Hepatocyte (in vitro differentiated cells): ENCODE measurements at regions not wholly inside any gene's neighbourhood (a gene's known extent, or its start where the extent isn't known, plus 50 kb on each side); places are given as distances from the start of the nearest gene placed in this dataset.

Experiments used
- DNase-seq: peaks from one replicate; pipeline ENCODE4 v3.0.0-alpha.2; 2016; ENCODE audit warnings: low spot score
- H2AFZ ChIP-seq: fragments of 200-600 bp; sonication (generic); 2 replicates; pipeline ENCODE4 v1.6.0; 2016; ENCODE audit warnings: antibody characterized with exemption, mild to moderate bottlenecking
- H3K27ac ChIP-seq: fragments of 200-600 bp; sonication (generic); 2 replicates; pipeline ENCODE4 v1.5.1; 2016; ENCODE audit warnings: mild to moderate bottlenecking
- H3K27me3 ChIP-seq: fragments of 200-600 bp; sonication (generic); 2 replicates; pipeline ENCODE4 v1.6.1; 2016
- H3K36me3 ChIP-seq: fragments of 200-600 bp; sonication (generic); replicated peaks from 2 replicates; pipeline ENCODE4 v1.5.1; 2016; ENCODE audit warnings: low read depth; ENCODE audit not compliant: insufficient read depth
- H3K4me1 ChIP-seq: fragments of 200-600 bp; sonication (generic); 2 replicates; pipeline ENCODE4 v1.5.1; 2016; ENCODE audit warnings: mild to moderate bottlenecking, moderate library complexity; ENCODE audit not compliant: insufficient read depth
- H3K4me2 ChIP-seq: fragments of 200-600 bp; sonication (generic); 2 replicates; pipeline ENCODE4 v1.6.0; 2016
- H3K4me3 ChIP-seq: fragments of 200-600 bp; sonication (generic); 2 replicates; pipeline ENCODE4 v1.5.1; 2016; ENCODE audit warnings: mild to moderate bottlenecking
- H3K79me2 ChIP-seq: fragments of 200-600 bp; sonication (generic); 2 replicates; pipeline ENCODE4 v1.6.0; 2017; ENCODE audit warnings: mild to moderate bottlenecking
- H3K9me2 ChIP-seq: fragments of 200-600 bp; sonication (generic); replicated peaks from 2 replicates; pipeline ENCODE4 v1.6.0; 2017; ENCODE audit warnings: mild to moderate bottlenecking; ENCODE audit not compliant: insufficient read depth
- H3K9me3 ChIP-seq: fragments of 200-600 bp; sonication (generic); 2 replicates; pipeline ENCODE4 v1.5.1; 2016; ENCODE audit warnings: low read depth, mild to moderate bottlenecking
- H4K20me1 ChIP-seq: fragments of 200-600 bp; sonication (generic); 2 replicates; pipeline ENCODE4 v1.6.0; 2016; ENCODE audit warnings: mild to moderate bottlenecking; ENCODE audit not compliant: insufficient read depth, poor library complexity, severe bottlenecking
- EZH2 ChIP-seq: fragments of 200-600 bp; sonication (generic); IDR thresholded peaks from 2 replicates; pipeline ENCODE4 v1.6.1; 2016; ENCODE audit warnings: antibody characterized with exemption, mild to moderate bottlenecking, borderline replicate concordance
- EZH2phosphoT487 ChIP-seq: fragments of 200-600 bp; sonication (generic); IDR thresholded peaks from one replicate; pipeline ENCODE4 v1.6.1; 2018; ENCODE audit warnings: antibody characterized with exemption, mild to moderate bottlenecking, low read depth, moderate library complexity; ENCODE audit not compliant: unreplicated experiment, severe bottlenecking
- WGBS: methylation state at CpG from one replicate; pipeline ENCODE4 v1.1.6; 2016; ENCODE audit warnings: low lambda C conversion rate; ENCODE audit errors: missing lambda C conversion rate; 5-methylcytosine and 5-hydroxymethylcytosine counted together
- TF ChIP-seq, protein P1 (sequence below): fragments of 200-600 bp; sonication (generic); IDR thresholded peaks from 2 replicates; pipeline ENCODE4 v1.5.1; 2016; ENCODE audit warnings: antibody characterized with exemption, mild to moderate bottlenecking; ENCODE audit not compliant: poor library complexity

DNA sequence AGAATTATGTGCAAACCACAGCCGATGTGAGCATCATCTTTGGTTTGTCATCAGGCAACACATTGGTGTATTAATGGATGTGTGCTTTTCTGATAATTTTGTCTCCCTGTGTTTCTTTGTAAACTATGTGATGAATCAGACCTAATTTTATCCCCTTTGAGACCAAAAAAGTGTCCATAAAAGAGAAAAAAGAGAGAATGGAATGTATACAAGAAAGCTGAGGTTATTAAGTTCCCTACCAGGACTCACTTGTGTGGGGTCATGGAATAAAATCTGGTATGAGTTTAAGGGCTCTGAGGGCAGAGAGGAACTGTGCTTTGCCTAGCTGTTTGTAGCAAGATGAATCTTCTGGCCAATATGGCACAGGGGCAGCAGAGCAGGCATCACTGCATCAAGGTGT lies 239.5 kb upstream of the HAND2 start:
- no peak for DNase-seq
- 79% methylated on average over 1 of the region's 1 CpG for WGBS
- H3K4me2 ChIP-seq, result no peak overlapping the region
- no peaks in the 10 kb centered on the region for H3K27me3 ChIP-seq
- no peak overlapping the region for H2AFZ ChIP-seq
- TF ChIP-seq, protein P1, sequence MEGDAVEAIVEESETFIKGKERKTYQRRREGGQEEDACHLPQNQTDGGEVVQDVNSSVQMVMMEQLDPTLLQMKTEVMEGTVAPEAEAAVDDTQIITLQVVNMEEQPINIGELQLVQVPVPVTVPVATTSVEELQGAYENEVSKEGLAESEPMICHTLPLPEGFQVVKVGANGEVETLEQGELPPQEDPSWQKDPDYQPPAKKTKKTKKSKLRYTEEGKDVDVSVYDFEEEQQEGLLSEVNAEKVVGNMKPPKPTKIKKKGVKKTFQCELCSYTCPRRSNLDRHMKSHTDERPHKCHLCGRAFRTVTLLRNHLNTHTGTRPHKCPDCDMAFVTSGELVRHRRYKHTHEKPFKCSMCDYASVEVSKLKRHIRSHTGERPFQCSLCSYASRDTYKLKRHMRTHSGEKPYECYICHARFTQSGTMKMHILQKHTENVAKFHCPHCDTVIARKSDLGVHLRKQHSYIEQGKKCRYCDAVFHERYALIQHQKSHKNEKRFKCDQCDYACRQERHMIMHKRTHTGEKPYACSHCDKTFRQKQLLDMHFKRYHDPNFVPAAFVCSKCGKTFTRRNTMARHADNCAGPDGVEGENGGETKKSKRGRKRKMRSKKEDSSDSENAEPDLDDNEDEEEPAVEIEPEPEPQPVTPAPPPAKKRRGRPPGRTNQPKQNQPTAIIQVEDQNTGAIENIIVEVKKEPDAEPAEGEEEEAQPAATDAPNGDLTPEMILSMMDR, result no peak
- TF ChIP-seq EZH2phosphoT487, result no peak
- TF ChIP-seq EZH2, result no peak
- H3K27ac ChIP-seq, result no peak overlapping the region
- H3K9me3 ChIP-seq, result no peaks in the 10 kb centered on the region
- no peaks in the 10 kb centered on the region for H3K9me2 ChIP-seq
- H3K4me3 ChIP-seq, result no peak overlapping the region
- no peaks in the 10 kb centered on the region for H3K79me2 ChIP-seq
- H3K4me1 ChIP-seq, result no peaks in the 10 kb centered on the region
- H3K36me3 ChIP-seq, result no peaks in the 10 kb centered on the region
- no peaks in the 10 kb centered on the region for H4K20me1 ChIP-seq

DNA sequence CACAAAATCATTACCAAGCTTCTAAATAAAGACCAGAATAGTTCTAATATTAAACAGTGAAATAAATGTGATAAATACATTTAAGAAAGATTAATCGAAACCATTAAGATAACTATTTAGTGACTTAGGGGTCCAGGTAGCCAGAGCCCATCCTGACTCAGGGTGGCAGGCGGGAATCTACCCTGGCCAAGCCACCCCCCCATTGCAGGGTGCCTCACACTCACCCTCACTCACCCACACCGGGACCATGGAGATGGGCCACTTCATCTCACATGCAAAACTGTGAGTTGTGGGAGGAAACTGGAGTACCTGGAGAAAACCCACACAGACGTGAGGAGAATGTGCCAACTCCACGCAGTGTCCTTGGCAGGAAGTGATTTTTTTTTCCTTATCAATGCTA lies 237.6 kb upstream of the HAND2 start:
- Histone ChIP-seq H2AFZ (no peak overlapping the region), H3K4me2 (no peak overlapping the region), H3K79me2 (no peaks in the 10 kb centered on the region), H3K27me3 (no peaks in the 10 kb centered on the region), H3K4me3 (no peak overlapping the region), H3K4me1 (no peaks in the 10 kb centered on the region), H3K9me3 (no peaks in the 10 kb centered on the region), H3K9me2 (no peaks in the 10 kb centered on the region), H3K27ac (no peak overlapping the region), H4K20me1 (no peaks in the 10 kb centered on the region), H3K36me3 (no peaks in the 10 kb centered on the region)
- TF ChIP-seq EZH2phosphoT487, result no peak
- TF ChIP-seq EZH2, result no peak
- TF ChIP-seq, protein P1, result no peak
- WGBS, result 92% methylated on average over 5 of the region's 5 CpGs
- no peak for DNase-seq

DNA sequence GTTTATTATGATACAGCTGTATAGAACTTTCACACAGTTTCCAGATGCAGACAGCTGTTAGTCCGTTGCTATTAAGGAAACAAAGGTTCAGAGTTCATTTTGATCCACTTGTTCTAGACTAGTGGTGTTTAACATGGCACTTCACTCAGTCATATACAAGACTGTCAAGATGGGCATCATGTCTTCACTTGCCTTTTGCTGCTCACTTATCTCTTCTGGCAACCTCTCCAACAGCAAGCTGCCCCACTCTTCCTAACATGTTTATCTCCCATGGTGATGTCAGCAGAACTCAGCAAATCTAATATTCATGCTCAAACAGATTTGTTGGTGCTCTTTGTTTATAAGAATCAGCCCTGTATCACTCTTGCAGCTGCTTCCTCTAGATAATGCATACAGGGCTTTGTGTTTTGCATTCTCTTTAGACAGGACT lies 236.2 kb upstream of the HAND2 start:
- Histone ChIP-seq H3K9me3 (no peaks in the 10 kb centered on the region), H3K27ac (no peak overlapping the region), H3K79me2 (no peaks in the 10 kb centered on the region), H3K4me3 (no peak overlapping the region), H4K20me1 (no peaks in the 10 kb centered on the region), H2AFZ (no peak overlapping the region), H3K4me1 (no peaks in the 10 kb centered on the region), H3K9me2 (no peaks in the 10 kb centered on the region), H3K36me3 (no peaks in the 10 kb centered on the region), H3K27me3 (no peaks in the 10 kb centered on the region), H3K4me2 (no peak overlapping the region)
- TF ChIP-seq EZH2 (no peak), EZH2phosphoT487 (no peak)
- TF ChIP-seq, protein P1, result no peak
- DNase-seq, result no peak
- 65% methylated on average over 1 of the region's 1 CpG for WGBS

DNA sequence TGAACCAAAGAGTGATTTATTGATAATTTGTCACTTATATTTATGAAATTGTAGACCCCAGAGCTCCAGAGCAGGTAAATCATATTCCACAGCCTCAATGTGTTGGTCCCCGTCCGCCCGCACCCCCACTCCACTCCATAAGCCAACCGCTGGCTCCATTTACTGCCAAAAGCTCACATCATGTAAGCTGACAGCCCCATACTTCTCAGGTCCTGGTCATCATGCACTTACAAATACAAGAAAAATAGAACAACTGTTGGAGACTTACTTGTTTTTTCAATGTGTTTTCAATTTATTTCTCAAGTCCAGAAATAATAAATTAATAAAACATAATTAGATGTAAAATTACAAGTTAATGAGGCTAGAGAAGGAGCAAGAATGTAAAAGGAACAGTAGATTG lies 235.7 kb upstream of the HAND2 start:
- H2AFZ ChIP-seq, result no peak overlapping the region

More for the DNA sequence above, 235.7 kb upstream of the HAND2 start:
- H3K27me3 ChIP-seq, result no peaks in the 10 kb centered on the region
- H3K4me1 ChIP-seq, result no peaks in the 10 kb centered on the region
- no peak for TF ChIP-seq EZH2
- H3K9me3 ChIP-seq, result no peaks in the 10 kb centered on the region
- H3K27ac ChIP-seq, result no peak overlapping the region
- no peak for DNase-seq
- no peaks in the 10 kb centered on the region for H3K79me2 ChIP-seq
- no peak overlapping the region for H3K4me3 ChIP-seq
- no peaks in the 10 kb centered on the region for H3K9me2 ChIP-seq
- no peaks in the 10 kb centered on the region for H3K36me3 ChIP-seq
- H4K20me1 ChIP-seq, result no peaks in the 10 kb centered on the region
- 75% methylated on average over 4 of the region's 4 CpGs for WGBS
- no peak overlapping the region for H3K4me2 ChIP-seq
